Neuron (in vitro differentiated cells): ENCODE measurements at regions not wholly inside any gene's neighbourhood (a gene's known extent, or its start where the extent isn't known, plus 50 kb on each side); places are given as distances from the start of the nearest gene placed in this dataset.

Source experiments
- H2AFZ ChIP-seq: one replicate; pipeline ENCODE4 v1.6.1; 2013; ENCODE audit warnings: low read depth, mild to moderate bottlenecking, inconsistent platforms, low read length, moderate library complexity
- H3K27me3 ChIP-seq: one replicate; pipeline ENCODE4 v1.6.1; 2013; ENCODE audit warnings: low read length; ENCODE audit not compliant: insufficient read depth
- H3K36me3 ChIP-seq: one replicate; pipeline ENCODE4 v1.6.1; 2013; ENCODE audit warnings: low read length; ENCODE audit not compliant: insufficient read depth
- H3K4me1 ChIP-seq: one replicate; pipeline ENCODE4 v1.6.1; 2013; ENCODE audit warnings: low read length; ENCODE audit not compliant: insufficient read depth
- H3K4me3 ChIP-seq: 2 replicates; pipeline ENCODE4 v1.5.1; 2013; ENCODE audit warnings: mild to moderate bottlenecking, low read length, moderate library complexity
- H3K9me3 ChIP-seq: one replicate; pipeline ENCODE4 v1.6.1; 2013; ENCODE audit warnings: low read length

GRCh38 chr6:90448836-90449235 lies 138.0 kb downstream of the MAP3K7 start:
- Histone ChIP-seq H3K4me3 (no peak overlapping the region), H3K4me1 (peaks cover 34% of the 10 kb centered on the region), H2AFZ (no peak overlapping the region), H3K36me3 (no peaks in the 10 kb centered on the region), H3K27me3 (no peaks in the 10 kb centered on the region), H3K9me3 (peaks cover 2% of the 10 kb centered on the region)

GRCh38 chr6:90446164-90446563 lies 140.7 kb downstream of the MAP3K7 start:
- Histone ChIP-seq H3K36me3 (no peaks in the 10 kb centered on the region), H2AFZ (no peak overlapping the region), H3K4me1 (peaks cover 57% of the 10 kb centered on the region), H3K9me3 (no peaks in the 10 kb centered on the region), H3K4me3 (no peak overlapping the region), H3K27me3 (no peaks in the 10 kb centered on the region)

GRCh38 chr6:90445533-90446108 lies 141.3 kb downstream of the MAP3K7 start:
- Histone ChIP-seq H3K9me3 (no peaks in the 10 kb centered on the region), H3K4me1 (peaks cover 63% of the 10 kb centered on the region), H3K36me3 (no peaks in the 10 kb centered on the region), H3K4me3 (no peak overlapping the region), H3K27me3 (no peaks in the 10 kb centered on the region), H2AFZ (no peak overlapping the region)

GRCh38 chr6:90444160-90444714 lies 142.6 kb downstream of the MAP3K7 start:
- peak overlapping the region; percentile 0 for H2AFZ ChIP-seq
- H3K4me3 ChIP-seq: no peak overlapping the region
- H3K4me1 ChIP-seq: peaks cover 53% of the 10 kb centered on the region
- H3K9me3 ChIP-seq: no peaks in the 10 kb centered on the region
- no peaks in the 10 kb centered on the region for H3K27me3 ChIP-seq
- H3K36me3 ChIP-seq: no peaks in the 10 kb centered on the region

- Histone ChIP-seq H2AFZ (no peak overlapping the region), H3K9me3 (no peaks in the 10 kb centered on the region), H3K4me1 (peaks cover 47% of the 10 kb centered on the region), H3K27me3 (no peaks in the 10 kb centered on the region), H3K36me3 (no peaks in the 10 kb centered on the region), H3K4me3 (no peak overlapping the region)
These were observed 144.5 kb downstream of the MAP3K7 start for GRCh38 chr6:90442366-90442765.

GRCh38 chr6:90440586-90441283 lies 144.1 kb upstream of the BACH2 start:
- Histone ChIP-seq H3K4me3 (no peak overlapping the region), H3K4me1 (peaks cover 53% of the 10 kb centered on the region), H3K27me3 (no peaks in the 10 kb centered on the region), H3K9me3 (no peaks in the 10 kb centered on the region), H2AFZ (no peak overlapping the region), H3K36me3 (no peaks in the 10 kb centered on the region)

- no peak overlapping the region for H3K4me3 ChIP-seq
- no peaks in the 10 kb centered on the region for H3K36me3 ChIP-seq
- no peaks in the 10 kb centered on the region for H3K9me3 ChIP-seq
- H3K4me1 ChIP-seq: peaks cover 56% of the 10 kb centered on the region
- H2AFZ ChIP-seq: no peak overlapping the region
- no peaks in the 10 kb centered on the region for H3K27me3 ChIP-seq
These were observed 142.9 kb upstream of the BACH2 start for GRCh38 chr6:90439586-90439985.

- H3K27me3 ChIP-seq: no peaks in the 10 kb centered on the region
- no peak overlapping the region for H3K4me3 ChIP-seq
- H2AFZ ChIP-seq: no peak overlapping the region
- peaks cover 2% of the 10 kb centered on the region for H3K9me3 ChIP-seq
- peaks cover 29% of the 10 kb centered on the region for H3K4me1 ChIP-seq
- no peaks in the 10 kb centered on the region for H3K36me3 ChIP-seq
These were observed 139.8 kb upstream of the BACH2 start for GRCh38 chr6:90436403-90436802.

- Histone ChIP-seq H2AFZ (no peak overlapping the region), H3K36me3 (no peaks in the 10 kb centered on the region), H3K4me1 (peaks cover 19% of the 10 kb centered on the region), H3K27me3 (no peaks in the 10 kb centered on the region), H3K4me3 (no peak overlapping the region), H3K9me3 (peaks cover 2% of the 10 kb centered on the region)
These were observed 138.7 kb upstream of the BACH2 start for GRCh38 chr6:90435207-90435899.

- peaks cover 19% of the 10 kb centered on the region for H3K4me1 ChIP-seq
- no peaks in the 10 kb centered on the region for H3K27me3 ChIP-seq
These were observed 137.5 kb upstream of the BACH2 start for GRCh38 chr6:90434094-90434493.

GRCh38 chr6:90432937-90433336 lies 136.3 kb upstream of the BACH2 start:
- Histone ChIP-seq H3K9me3 (peaks cover 6% of the 10 kb centered on the region), H3K36me3 (no peaks in the 10 kb centered on the region), H3K4me3 (no peak overlapping the region), H2AFZ (no peak overlapping the region), H3K27me3 (no peaks in the 10 kb centered on the region), H3K4me1 (peaks cover 19% of the 10 kb centered on the region)

More at GRCh38 chr6:90434094-90434493, 137.5 kb upstream of the BACH2 start:
- Histone ChIP-seq H2AFZ (no peak overlapping the region), H3K4me3 (no peak overlapping the region), H3K9me3 (peaks cover 6% of the 10 kb centered on the region), H3K36me3 (no peaks in the 10 kb centered on the region)

- Histone ChIP-seq H3K36me3 (no peaks in the 10 kb centered on the region), H3K27me3 (no peaks in the 10 kb centered on the region), H3K4me3 (no peak overlapping the region), H3K4me1 (peaks cover 19% of the 10 kb centered on the region), H2AFZ (no peak overlapping the region), H3K9me3 (peaks cover 6% of the 10 kb centered on the region)
These were observed 135.6 kb upstream of the BACH2 start for GRCh38 chr6:90432041-90432775.

- Histone ChIP-seq H3K36me3 (no peaks in the 10 kb centered on the region), H3K9me3 (peaks cover 6% of the 10 kb centered on the region), H3K4me3 (no peak overlapping the region), H2AFZ (no peak overlapping the region), H3K27me3 (no peaks in the 10 kb centered on the region), H3K4me1 (peaks cover 19% of the 10 kb centered on the region)
These were observed 134.9 kb upstream of the BACH2 start for GRCh38 chr6:90431576-90431975.
